H4 (cell line): ENCODE measurements at regions not wholly inside any gene's neighbourhood (a gene's known extent, or its start where the extent isn't known, plus 50 kb on each side); places are given as distances from the start of the nearest gene placed in this dataset.

Source experiments
- DNase-seq: peaks from one replicate; pipeline ENCODE4 v3.0.0-alpha.2; 2015; ENCODE audit warnings: low spot score

- DNase-seq: no peak
Observed at GRCh38 chr1:43065616-43066399, 106.3 kb downstream of the EBNA1BP2 start.

DNA sequence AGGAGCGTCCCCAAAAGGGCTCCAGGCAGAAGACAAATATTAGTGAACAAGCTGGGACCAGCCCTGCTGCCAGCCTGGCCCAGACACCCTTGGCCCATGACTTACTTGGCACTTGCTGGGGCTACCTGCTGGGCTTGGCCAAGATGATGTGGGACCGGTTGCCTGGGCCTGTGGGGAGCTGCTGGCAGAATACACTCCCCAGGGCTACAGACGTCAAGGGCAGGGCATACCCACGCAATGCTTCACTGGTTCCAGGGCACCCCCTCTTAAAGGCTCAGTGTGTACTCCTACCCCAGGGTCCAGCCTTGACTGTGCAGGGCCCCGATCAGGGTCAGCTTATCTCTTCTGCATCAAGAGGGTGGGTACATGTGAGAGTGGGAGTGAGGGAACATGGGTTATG lies 106.5 kb upstream of the SLC2A1 start:
- DNase-seq: no peak

DNA sequence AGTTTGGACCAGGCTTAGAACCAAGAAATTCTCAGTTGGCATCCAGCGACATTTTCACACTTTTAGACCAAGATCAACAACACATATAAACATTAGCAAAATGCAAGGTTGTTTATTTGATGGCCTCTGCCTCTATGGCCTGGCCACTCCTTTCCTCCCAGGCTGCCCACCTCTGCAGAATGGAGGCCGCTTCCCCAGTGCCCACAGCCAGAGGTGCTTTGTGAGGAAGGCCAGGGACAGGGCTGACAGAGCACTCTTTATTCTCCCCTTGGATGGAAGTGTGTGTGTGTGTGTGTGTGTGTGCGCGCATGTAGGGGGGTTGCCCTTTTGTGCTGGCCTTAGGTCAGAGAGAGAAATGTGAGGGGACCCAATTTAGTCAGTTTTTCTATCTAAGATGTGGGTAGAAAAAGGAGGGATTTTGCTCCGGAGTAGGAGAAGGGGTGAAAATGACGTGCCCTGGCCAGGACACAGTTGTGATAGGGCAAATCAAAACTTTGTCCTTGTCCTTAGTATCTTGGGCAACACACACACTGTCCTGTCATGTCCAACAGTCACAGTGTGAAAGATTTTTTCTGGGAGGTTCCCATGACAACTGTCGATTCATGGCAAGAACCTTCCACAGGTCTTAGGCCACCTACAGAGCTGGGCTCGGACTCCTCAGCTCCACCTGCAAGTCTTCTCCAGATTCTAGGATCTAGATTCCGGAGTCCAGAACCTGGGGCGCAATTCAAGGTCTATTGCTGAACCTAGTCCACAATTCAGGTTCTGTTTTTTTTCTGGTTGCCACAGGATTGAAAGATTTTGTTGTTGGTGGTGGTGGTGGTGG lies 104.9 kb upstream of the SLC2A1 start:
- no peak for DNase-seq

- DNase-seq: no peak
Observed at GRCh38 chr1:43062527-43063095, 103.9 kb upstream of the SLC2A1 start.

GRCh38 chr1:43061757-43062156 lies 103.1 kb upstream of the SLC2A1 start:
- no peak for DNase-seq

GRCh38 chr1:43059640-43060574 lies 101.2 kb upstream of the SLC2A1 start:
- DNase-seq: peak; percentile 44

DNA sequence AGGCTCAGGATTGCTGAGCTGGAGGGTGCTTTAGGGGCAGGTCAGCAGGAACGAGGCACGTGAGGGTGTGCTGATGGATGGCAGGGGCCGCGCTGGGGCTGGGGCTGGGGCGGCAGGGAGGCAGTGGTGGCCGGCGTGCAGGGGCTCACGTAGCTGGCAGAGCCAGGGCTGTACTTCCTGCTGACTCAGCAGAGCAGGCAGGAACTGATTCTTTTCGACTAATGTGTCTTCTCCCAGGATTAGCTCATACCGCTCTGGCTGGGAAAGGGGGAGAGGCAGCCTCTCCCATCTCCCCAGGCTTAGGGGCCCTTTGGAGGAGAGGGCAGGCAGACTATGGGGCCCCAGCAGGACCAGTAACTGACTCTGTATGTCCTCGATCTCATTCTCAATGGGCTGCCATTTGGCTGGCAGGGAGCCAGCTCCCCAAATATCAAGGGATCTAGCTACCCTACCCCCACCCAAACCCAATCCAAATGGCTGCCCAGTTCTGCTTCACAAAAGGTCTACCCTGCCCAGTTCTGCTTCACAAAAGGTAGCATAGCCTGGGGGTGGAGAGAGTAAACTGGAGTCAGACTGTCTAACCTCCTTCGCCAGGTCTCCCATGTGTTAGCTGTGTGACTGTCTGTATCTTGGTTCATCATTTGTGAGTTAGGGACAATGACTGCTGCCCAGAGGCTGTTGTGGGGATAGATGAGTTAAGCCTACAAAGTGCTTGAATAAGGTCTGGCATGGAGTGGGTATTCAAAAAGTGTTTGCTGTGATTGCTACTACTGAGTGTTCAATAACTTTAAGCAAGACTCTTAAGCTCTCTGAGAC lies 100.1 kb upstream of the SLC2A1 start:
- no peak for DNase-seq

DNA sequence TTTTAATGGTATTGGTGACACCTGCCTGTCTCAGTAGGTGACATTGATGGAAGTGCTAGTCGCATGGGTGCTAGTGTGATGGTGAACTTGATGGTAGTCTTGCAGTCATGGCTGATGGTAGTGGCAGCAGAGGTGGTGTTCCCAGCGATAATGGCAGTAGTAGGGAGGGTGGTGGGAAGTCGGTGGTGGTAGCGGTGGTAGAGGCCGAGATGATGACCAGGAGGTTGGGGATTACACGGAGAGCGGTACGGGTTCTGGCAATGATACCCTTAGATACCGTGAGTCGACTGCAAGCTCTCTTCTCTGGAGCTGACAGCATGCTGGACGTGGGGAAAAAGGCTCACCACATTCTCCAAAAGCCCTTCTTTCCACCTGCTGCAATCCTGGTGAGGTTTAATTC lies 99.4 kb upstream of the SLC2A1 start:
- no peak for DNase-seq

- DNase-seq: no peak
Observed at GRCh38 chr1:43057567-43057966, 98.9 kb upstream of the SLC2A1 start.

- DNase-seq: no peak
Observed at GRCh38 chr1:43056981-43057391, 98.3 kb upstream of the SLC2A1 start.

GRCh38 chr1:43056460-43056859 lies 97.8 kb upstream of the SLC2A1 start:
- no peak for DNase-seq

DNA sequence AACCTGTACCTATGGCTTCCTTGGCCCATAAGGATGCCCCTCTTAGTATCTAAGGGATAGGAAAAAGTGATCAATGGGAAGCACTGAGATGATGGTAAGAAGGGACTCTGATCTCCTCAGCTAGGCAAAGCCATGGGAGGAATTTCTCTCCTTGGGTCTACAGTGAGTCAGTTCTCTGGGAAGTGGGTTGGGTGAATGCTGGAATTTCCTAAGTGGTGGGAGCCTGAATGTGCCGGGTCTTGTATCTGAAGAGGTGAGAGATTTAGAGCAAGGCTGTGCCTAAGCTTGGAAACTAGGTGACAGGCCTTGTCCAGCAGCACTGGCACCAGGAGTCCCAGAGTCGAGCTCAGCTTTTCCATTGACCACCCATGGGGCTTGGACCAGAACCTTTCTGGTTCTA lies 96.3 kb upstream of the SLC2A1 start:
- DNase-seq: no peak

GRCh38 chr1:43052786-43053439 lies 94.2 kb upstream of the SLC2A1 start:
- no peak for DNase-seq

- no peak for DNase-seq
Observed at GRCh38 chr1:43052322-43052721, 93.7 kb upstream of the SLC2A1 start.

DNA sequence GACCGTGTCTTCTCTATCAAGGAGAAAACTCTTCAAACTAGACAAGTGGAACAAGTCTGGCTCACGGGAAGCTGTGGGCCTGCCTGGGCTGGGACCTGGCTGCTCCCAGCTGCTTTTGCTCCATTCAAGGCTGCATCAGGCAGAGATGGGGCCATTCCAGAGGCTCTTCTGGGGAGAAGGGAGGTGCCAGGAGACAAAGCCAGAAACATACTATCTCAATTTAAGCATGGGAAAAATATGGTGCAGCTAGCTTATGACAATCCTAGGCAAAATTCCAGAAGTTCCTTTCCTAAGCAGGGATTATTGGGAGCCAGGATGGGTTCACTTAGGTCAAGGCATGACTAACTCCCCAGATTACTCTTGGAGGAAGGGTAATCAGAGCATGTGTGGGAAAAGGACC lies 90.8 kb upstream of the SLC2A1 start:
- DNase-seq: no peak

GRCh38 chr1:43048601-43049011 lies 89.9 kb upstream of the SLC2A1 start:
- no peak for DNase-seq

GRCh38 chr1:43047135-43047534 lies 88.5 kb upstream of the SLC2A1 start:
- no peak for DNase-seq

GRCh38 chr1:43044572-43045361 lies 86.1 kb upstream of the SLC2A1 start:
- no peak for DNase-seq

GRCh38 chr1:43043695-43044094 lies 85.0 kb upstream of the SLC2A1 start:
- DNase-seq: no peak
